WTC11 (cell line): ENCODE measurements at regions not wholly inside any gene's neighbourhood (a gene's known extent, or its start where the extent isn't known, plus 50 kb on each side); places are given as distances from the start of the nearest gene placed in this dataset.

Experiments
- ATAC-seq: fragments of 200-7000 bp; cut with Tn5 transposase; 2 replicates; pipeline ENCODE4 v1.10.0; 2021; ENCODE audit warnings: mild to moderate bottlenecking, moderate library complexity
- CTCF ChIA-PET: fragments of 300-600 bp; sonication (Branson Sonifier 250); formaldehyde crosslinking; loops from one replicate; lab custom pipeline; 2021; ENCODE audit warnings: antibody characterized with exemption; lab: Charles Lee
- POLR2A ChIA-PET: fragments of 350-600 bp; sonication (Branson Sonifier 250); formaldehyde crosslinking; loops from one replicate; lab custom pipeline; 2021; ENCODE audit warnings: antibody characterized with exemption; lab: Charles Lee
- DNase-seq: peaks from one replicate; pipeline ENCODE4 v3.0.0; 2021; ENCODE audit warnings: low spot score
- H3K27ac Mint-ChIP-seq: 2 replicates; pipeline ENCODE4 v1.8.0; 2021; ENCODE audit warnings: mixed read lengths
- H3K27me3 Mint-ChIP-seq: 2 replicates; pipeline ENCODE4 v1.8.0; 2021; ENCODE audit warnings: low read depth, mild to moderate bottlenecking, moderate library complexity, mixed read lengths
- H3K36me3 Mint-ChIP-seq: 2 replicates; pipeline ENCODE4 v1.8.0; 2021; ENCODE audit warnings: mixed read lengths
- H3K4me1 Mint-ChIP-seq: 2 replicates; pipeline ENCODE4 v1.8.0; 2022; ENCODE audit warnings: mixed read lengths
- H3K4me3 Mint-ChIP-seq: 2 replicates; pipeline ENCODE4 v1.8.0; 2021; ENCODE audit warnings: mild to moderate bottlenecking, moderate library complexity, mixed read lengths
- H3K9me3 Mint-ChIP-seq: 2 replicates; pipeline ENCODE4 v1.8.0; 2021; ENCODE audit warnings: mixed read lengths
- AFF4 ChIP-seq: sonication (generic); formaldehyde crosslinking; IDR thresholded peaks from 2 replicates; pipeline ENCODE4 v1.8.1; 2023; ENCODE audit warnings: mild to moderate bottlenecking, missing genetic modification reagents, borderline replicate concordance
- CREM ChIP-seq: sonication (generic); formaldehyde crosslinking; IDR thresholded peaks from 2 replicates; pipeline ENCODE4 v1.8.1; 2022; ENCODE audit warnings: mild to moderate bottlenecking, missing genetic modification reagents, moderate library complexity
- ELF4 ChIP-seq: sonication (generic); formaldehyde crosslinking; IDR thresholded peaks from 2 replicates; pipeline ENCODE4 v1.8.1; 2022; ENCODE audit warnings: low read depth, mild to moderate bottlenecking, moderate library complexity, missing genetic modification reagents
- ETV6 ChIP-seq: sonication (generic); formaldehyde crosslinking; IDR thresholded peaks from 2 replicates; pipeline ENCODE4 v1.8.1; 2022; ENCODE audit warnings: mild to moderate bottlenecking, missing genetic modification reagents
- FOXP1 ChIP-seq: sonication (generic); formaldehyde crosslinking; IDR thresholded peaks from 2 replicates; pipeline ENCODE4 v1.8.0; 2022; ENCODE audit warnings: missing genetic modification reagents, mild to moderate bottlenecking, moderate library complexity, borderline replicate concordance
- GABPB1 ChIP-seq: sonication (generic); formaldehyde crosslinking; IDR thresholded peaks from 2 replicates; pipeline ENCODE4 v1.8.1; 2023; ENCODE audit warnings: mild to moderate bottlenecking, missing genetic modification reagents
- GTF2I ChIP-seq: fragments of 250-450 bp; sonication (Bioruptor Pico); conservative IDR thresholded peaks from 2 replicates; pipeline ENCODE4 v1.4.0; 2021; ENCODE audit warnings: mild to moderate bottlenecking
- IRF2 ChIP-seq: sonication (generic); formaldehyde crosslinking; IDR thresholded peaks from 2 replicates; pipeline ENCODE4 v1.8.0; 2022; ENCODE audit warnings: low read depth, missing genetic modification reagents, borderline replicate concordance
- JAZF1 ChIP-seq: fragments of 250-450 bp; sonication (Bioruptor Pico); IDR thresholded peaks from 2 replicates; pipeline ENCODE4 v1.9.0; 2021; ENCODE audit warnings: moderate library complexity, mild to moderate bottlenecking, inconsistent platforms
- KAT7 ChIP-seq: sonication (generic); formaldehyde crosslinking; IDR thresholded peaks from 2 replicates; pipeline ENCODE4 v1.8.1; 2023; ENCODE audit warnings: missing genetic modification reagents, mild to moderate bottlenecking, borderline replicate concordance
- NFE2L1 ChIP-seq: sonication (generic); formaldehyde crosslinking; IDR thresholded peaks from 2 replicates; pipeline ENCODE4 v1.8.1; 2023; ENCODE audit warnings: missing genetic modification reagents
- NFYB ChIP-seq: sonication (generic); formaldehyde crosslinking; conservative IDR thresholded peaks from 2 replicates; pipeline ENCODE4 v1.8.0; 2022; ENCODE audit warnings: low read depth, missing genetic modification reagents
- OVOL2 ChIP-seq: fragments of 250-450 bp; sonication (Bioruptor Pico); IDR thresholded peaks from 2 replicates; pipeline ENCODE4 v1.9.0; 2021; ENCODE audit warnings: mild to moderate bottlenecking, borderline replicate concordance
- RELA ChIP-seq: sonication (generic); formaldehyde crosslinking; IDR thresholded peaks from 2 replicates; pipeline ENCODE4 v1.8.1; 2022; ENCODE audit warnings: missing genetic modification reagents, mild to moderate bottlenecking, borderline replicate concordance
- RORB ChIP-seq: fragments of 250-450 bp; sonication (Bioruptor Pico); IDR thresholded peaks from 2 replicates; pipeline ENCODE4 v1.9.0; 2021; ENCODE audit warnings: mild to moderate bottlenecking
- SMAD3 ChIP-seq: sonication (generic); formaldehyde crosslinking; IDR thresholded peaks from 2 replicates; pipeline ENCODE4 v1.8.0; 2022; ENCODE audit warnings: missing genetic modification reagents, mild to moderate bottlenecking, borderline replicate concordance
- SOX15 ChIP-seq: fragments of 250-450 bp; sonication (Bioruptor Pico); IDR thresholded peaks from 2 replicates; pipeline ENCODE4 v1.9.0; 2021; ENCODE audit warnings: mild to moderate bottlenecking
- TCF7 ChIP-seq: sonication (generic); formaldehyde crosslinking; IDR thresholded peaks from 2 replicates; pipeline ENCODE4 v1.8.0; 2022; ENCODE audit warnings: mild to moderate bottlenecking, low read depth, missing genetic modification reagents, moderate library complexity
- TEAD4 ChIP-seq: sonication (generic); formaldehyde crosslinking; IDR thresholded peaks from 2 replicates; pipeline ENCODE4 v1.8.0; 2022; ENCODE audit warnings: mild to moderate bottlenecking, missing genetic modification reagents
- TP53 ChIP-seq: sonication (generic); formaldehyde crosslinking; IDR thresholded peaks from 2 replicates; pipeline ENCODE4 v1.8.1; 2023; ENCODE audit warnings: mild to moderate bottlenecking, missing genetic modification reagents
- ZNF121 ChIP-seq: sonication (generic); formaldehyde crosslinking; IDR thresholded peaks from 2 replicates; pipeline ENCODE4 v1.8.0; 2023; ENCODE audit warnings: missing genetic modification reagents
- ZNF232 ChIP-seq: sonication (generic); formaldehyde crosslinking; IDR thresholded peaks from 2 replicates; pipeline ENCODE4 v1.8.0; 2022; ENCODE audit warnings: mild to moderate bottlenecking, missing genetic modification reagents
- ZNF317 ChIP-seq: sonication (generic); formaldehyde crosslinking; IDR thresholded peaks from 2 replicates; pipeline ENCODE4 v1.8.1; 2023; ENCODE audit warnings: low read depth, mild to moderate bottlenecking, moderate library complexity, missing genetic modification reagents, borderline replicate concordance
- ZNF416 ChIP-seq: fragments of 250-450 bp; sonication (Bioruptor Pico); IDR thresholded peaks from 2 replicates; pipeline ENCODE4 v1.9.0; 2021; ENCODE audit warnings: mild to moderate bottlenecking, inconsistent platforms
- TF ChIP-seq, protein P1 (sequence below): sonication (generic); formaldehyde crosslinking; IDR thresholded peaks from 2 replicates; pipeline ENCODE4 v1.8.1; 2023; ENCODE audit warnings: mild to moderate bottlenecking, missing genetic modification reagents, moderate library complexity
- TF ChIP-seq, protein P2 (sequence below): sonication (generic); formaldehyde crosslinking; IDR thresholded peaks from 2 replicates; pipeline ENCODE4 v1.8.1; 2023; ENCODE audit warnings: mild to moderate bottlenecking, missing genetic modification reagents
- TF ChIP-seq, protein P3 (sequence below): sonication (generic); formaldehyde crosslinking; IDR thresholded peaks from 2 replicates; pipeline ENCODE4 v1.8.1; 2023; ENCODE audit warnings: mild to moderate bottlenecking, missing genetic modification reagents
- TF ChIP-seq, protein P4 (sequence below): sonication (generic); formaldehyde crosslinking; IDR thresholded peaks from 2 replicates; pipeline ENCODE4 v1.8.0; 2022; ENCODE audit warnings: mild to moderate bottlenecking, missing genetic modification reagents

DNA sequence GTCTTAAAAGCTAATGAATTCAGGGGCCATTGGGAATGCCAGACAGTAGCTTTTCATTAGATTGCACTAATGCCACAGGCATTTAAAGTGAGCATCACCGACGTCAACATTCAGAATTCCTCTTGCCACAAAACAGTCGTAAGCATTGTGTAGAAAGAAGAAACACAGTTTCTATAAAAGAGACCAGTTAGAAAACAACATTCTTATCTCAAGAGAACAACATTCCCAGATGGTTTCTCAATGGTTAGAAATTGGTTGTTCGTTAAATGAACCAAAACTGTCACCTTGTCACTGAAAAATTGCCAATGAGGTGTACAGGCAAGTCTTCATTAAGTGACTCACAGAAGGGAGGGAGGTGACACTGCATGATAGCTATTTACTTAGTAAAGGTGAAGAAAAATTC lies 401.6 kb upstream of the PRR16 start (continued):
- no peak for TF ChIP-seq ZNF416 (CRISPR knock-in tag)
- TF ChIP-seq GTF2I (CRISPR knock-in tag): no peak
- TF ChIP-seq TP53 (CRISPR knock-in tag): no peak
- TF ChIP-seq ZNF121: no peak
- no peak for TF ChIP-seq TCF7 (CRISPR knock-in tag)
- no peak for TF ChIP-seq TEAD4 (CRISPR knock-in tag)
- no peak for TF ChIP-seq ZNF317
- TF ChIP-seq ZNF232 (CRISPR knock-in tag): no peak
- TF ChIP-seq, protein P1, sequence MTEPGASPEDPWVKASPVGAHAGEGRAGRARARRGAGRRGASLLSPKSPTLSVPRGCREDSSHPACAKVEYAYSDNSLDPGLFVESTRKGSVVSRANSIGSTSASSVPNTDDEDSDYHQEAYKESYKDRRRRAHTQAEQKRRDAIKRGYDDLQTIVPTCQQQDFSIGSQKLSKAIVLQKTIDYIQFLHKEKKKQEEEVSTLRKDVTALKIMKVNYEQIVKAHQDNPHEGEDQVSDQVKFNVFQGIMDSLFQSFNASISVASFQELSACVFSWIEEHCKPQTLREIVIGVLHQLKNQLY: no peak
- TF ChIP-seq OVOL2 (CRISPR knock-in tag): no peak
- no peak for TF ChIP-seq RORB (CRISPR knock-in tag)

DNA sequence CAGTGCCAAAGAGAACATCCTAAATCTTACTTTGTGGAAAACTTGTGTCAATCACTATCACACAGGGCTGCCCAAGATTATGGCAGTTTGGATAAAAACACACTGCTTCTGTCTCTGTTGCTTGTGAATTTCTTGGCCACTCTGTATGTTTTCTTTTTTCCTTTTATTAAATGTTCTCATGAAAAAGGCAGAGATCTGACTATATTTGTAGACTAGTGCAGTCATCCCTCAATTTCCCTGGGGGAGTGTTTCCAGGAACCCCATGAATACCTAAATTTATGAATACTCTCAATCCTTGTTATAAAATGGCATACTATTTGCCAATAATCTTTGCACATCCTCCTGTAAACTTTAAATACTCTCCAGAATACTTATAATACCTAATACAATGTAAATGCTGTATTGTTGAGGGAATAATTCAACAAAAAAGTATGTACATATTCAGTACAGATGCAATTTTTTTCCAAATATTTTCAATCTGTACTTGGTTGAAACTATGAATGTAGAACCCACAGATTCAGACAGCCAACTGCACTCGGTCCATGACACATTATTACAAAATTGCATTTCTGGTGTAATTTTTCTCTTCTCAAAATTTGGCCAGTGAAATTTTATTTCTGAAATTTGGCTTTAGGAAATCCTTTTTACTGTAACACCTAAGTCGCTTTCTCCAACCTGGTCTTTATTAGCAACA lies 391.9 kb upstream of the PRR16 start:
- ATAC-seq (no peak), DNase-seq (no peak)
- Mint-ChIP-seq H3K9me3 (peaks cover 7% of the 10 kb centered on the region), H3K27me3 (no peaks in the 10 kb centered on the region), H3K27ac (no peak overlapping the region), H3K36me3 (no peaks in the 10 kb centered on the region), H3K4me3 (no peak overlapping the region), H3K4me1 (peaks cover 8% of the 10 kb centered on the region)
- TF ChIP-seq IRF2 (CRISPR knock-in tag): no peak
- no peak for TF ChIP-seq ZNF317
- TF ChIP-seq ZNF121: no peak
- TF ChIP-seq, protein P2, sequence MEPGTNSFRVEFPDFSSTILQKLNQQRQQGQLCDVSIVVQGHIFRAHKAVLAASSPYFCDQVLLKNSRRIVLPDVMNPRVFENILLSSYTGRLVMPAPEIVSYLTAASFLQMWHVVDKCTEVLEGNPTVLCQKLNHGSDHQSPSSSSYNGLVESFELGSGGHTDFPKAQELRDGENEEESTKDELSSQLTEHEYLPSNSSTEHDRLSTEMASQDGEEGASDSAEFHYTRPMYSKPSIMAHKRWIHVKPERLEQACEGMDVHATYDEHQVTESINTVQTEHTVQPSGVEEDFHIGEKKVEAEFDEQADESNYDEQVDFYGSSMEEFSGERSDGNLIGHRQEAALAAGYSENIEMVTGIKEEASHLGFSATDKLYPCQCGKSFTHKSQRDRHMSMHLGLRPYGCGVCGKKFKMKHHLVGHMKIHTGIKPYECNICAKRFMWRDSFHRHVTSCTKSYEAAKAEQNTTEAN (CRISPR knock-in tag): no peak
- no peak for TF ChIP-seq KAT7 (CRISPR knock-in tag)
- TF ChIP-seq GABPB1 (CRISPR knock-in tag): no peak
- TF ChIP-seq CREM (CRISPR knock-in tag): no peak
- TF ChIP-seq, protein P3, sequence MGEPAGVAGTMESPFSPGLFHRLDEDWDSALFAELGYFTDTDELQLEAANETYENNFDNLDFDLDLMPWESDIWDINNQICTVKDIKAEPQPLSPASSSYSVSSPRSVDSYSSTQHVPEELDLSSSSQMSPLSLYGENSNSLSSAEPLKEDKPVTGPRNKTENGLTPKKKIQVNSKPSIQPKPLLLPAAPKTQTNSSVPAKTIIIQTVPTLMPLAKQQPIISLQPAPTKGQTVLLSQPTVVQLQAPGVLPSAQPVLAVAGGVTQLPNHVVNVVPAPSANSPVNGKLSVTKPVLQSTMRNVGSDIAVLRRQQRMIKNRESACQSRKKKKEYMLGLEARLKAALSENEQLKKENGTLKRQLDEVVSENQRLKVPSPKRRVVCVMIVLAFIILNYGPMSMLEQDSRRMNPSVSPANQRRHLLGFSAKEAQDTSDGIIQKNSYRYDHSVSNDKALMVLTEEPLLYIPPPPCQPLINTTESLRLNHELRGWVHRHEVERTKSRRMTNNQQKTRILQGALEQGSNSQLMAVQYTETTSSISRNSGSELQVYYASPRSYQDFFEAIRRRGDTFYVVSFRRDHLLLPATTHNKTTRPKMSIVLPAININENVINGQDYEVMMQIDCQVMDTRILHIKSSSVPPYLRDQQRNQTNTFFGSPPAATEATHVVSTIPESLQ (CRISPR knock-in tag): no peak
- no peak for TF ChIP-seq SOX15
- no peak for TF ChIP-seq AFF4
- no peak for TF ChIP-seq ELF4
- no peak for TF ChIP-seq TEAD4 (CRISPR knock-in tag)
- no peak for TF ChIP-seq NFYB (CRISPR knock-in tag)
- no peak for TF ChIP-seq SMAD3 (CRISPR knock-in tag)
- no peak for TF ChIP-seq RELA
- no peak for TF ChIP-seq ETV6 (CRISPR knock-in tag)
- TF ChIP-seq, protein P4, sequence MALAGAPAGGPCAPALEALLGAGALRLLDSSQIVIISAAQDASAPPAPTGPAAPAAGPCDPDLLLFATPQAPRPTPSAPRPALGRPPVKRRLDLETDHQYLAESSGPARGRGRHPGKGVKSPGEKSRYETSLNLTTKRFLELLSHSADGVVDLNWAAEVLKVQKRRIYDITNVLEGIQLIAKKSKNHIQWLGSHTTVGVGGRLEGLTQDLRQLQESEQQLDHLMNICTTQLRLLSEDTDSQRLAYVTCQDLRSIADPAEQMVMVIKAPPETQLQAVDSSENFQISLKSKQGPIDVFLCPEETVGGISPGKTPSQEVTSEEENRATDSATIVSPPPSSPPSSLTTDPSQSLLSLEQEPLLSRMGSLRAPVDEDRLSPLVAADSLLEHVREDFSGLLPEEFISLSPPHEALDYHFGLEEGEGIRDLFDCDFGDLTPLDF: no peak
- TF ChIP-seq JAZF1 (CRISPR knock-in tag): no peak
- TF ChIP-seq FOXP1 (CRISPR knock-in tag): no peak
- no peak for TF ChIP-seq NFE2L1 (CRISPR knock-in tag)
- ChIA-PET CTCF (no interaction called here), POLR2A (no interaction called here)
